RPMI8226 (cell line): ENCODE measurements at regions not wholly inside any gene's neighbourhood (a gene's known extent, or its start where the extent isn't known, plus 50 kb on each side); places are given as distances from the start of the nearest gene placed in this dataset.
"Not testable (repeated sequence)": the region's sequence is repeated elsewhere in the genome, so short reads cannot be mapped to it uniquely, and the experiment has no call there.

Experiments used
- DNase-seq: peaks from one replicate; pipeline ENCODE4 v3.0.0-alpha.2; 2015

GRCh38 chr9:87338088-87338989, 159.3 kb upstream of the DAPK1 start:
- DNase-seq, result no peak

DNA sequence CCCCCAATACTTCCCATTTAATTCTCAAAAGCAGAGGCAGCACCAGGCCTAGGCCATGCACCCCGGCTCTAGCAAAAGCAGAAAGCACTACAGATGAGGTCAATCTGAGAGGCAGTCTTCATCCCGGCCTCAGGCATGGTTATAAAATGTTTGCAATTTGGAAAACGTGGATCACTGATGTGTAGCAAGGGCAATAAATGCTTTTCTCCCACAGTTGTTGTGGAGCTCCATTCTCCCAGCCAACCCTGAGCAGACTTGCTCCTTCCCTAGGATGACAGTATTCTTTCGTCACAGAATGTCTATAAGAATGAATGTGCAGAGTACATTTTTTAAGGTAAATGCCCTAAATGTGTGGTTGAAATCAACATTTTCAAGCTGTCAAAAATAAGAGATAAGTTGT, 157.3 kb upstream of the DAPK1 start:
- DNase-seq, result no peak

DNA sequence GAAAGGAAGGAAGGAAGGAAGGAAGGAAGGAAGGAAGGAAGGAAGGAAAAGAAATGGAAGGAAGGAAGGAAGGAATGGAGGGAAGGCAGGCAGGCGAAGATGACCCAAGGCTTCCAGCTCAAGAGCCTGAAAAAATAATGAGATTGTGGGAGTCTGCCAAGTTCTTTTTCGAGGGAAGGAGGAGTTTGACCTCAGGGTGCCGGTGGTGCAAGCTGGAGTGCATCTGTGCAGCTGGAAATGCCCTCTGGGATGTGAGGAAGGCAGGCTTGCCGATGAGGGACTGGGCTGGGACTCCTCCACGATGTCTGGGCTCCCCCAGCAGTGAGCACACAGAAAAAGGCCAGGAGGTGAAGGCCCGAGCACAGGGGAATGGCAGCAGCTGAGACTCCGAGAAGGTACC, 154.9 kb upstream of the DAPK1 start:
- DNase-seq, result no peak

- DNase-seq, result no peak
Measured at GRCh38 chr9:87343816-87344430, 153.7 kb upstream of the DAPK1 start.

DNA sequence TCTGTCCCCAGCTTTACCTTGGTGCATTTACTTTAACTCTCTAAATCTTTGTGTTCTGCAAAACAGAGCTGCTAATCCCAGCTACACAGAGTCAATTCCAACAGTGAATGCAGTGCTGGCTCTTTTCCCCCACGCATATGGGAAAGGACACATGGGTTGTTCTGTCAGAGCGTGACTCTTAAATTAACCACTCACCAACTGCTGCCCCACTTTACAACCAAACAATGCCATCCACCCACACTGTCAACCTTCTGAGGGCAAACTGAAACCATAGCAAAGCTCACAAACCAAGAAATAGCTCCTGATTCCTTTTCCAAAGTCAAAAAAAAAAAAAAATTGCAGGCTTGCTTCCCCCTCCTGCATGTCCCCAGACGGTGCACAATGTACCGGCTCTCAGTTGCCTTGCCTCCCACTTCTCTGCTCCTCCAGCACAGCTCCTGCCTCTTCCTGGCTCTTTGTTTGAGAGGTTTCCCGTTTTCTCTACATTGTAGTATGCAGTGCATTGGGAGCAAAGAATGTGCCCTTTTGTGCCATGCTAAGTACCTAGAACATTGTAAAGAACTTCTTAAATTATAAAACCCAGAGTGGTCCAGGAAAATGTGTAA, 151.5 kb upstream of the DAPK1 start:
- DNase-seq, result no peak

DNA sequence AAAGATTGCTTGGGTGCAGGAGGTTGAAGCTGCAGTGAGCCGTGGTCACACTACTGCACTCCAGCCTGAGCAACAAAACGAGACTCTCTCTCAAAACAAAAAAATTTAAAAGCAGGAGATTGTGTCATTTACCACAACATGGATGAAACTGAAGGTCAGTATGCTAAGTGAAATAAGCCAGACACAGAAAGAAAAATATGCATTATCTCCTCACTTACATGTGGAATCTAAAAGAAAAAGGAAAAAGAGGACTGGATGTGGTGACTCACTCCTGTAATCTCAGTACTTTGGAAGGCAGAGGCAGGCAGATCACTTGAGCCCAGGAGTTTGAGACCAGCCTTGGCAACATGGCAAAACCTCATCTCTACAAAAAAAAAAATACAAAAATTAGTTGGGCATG, 146.8 kb upstream of the DAPK1 start:
- DNase-seq, result no peak

- no peak for DNase-seq
Measured at GRCh38 chr9:87353301-87353700, 144.4 kb upstream of the DAPK1 start.

GRCh38 chr9:87354147-87354546, 143.5 kb upstream of the DAPK1 start:
- DNase-seq, result no peak

- DNase-seq, result no peak
Measured at GRCh38 chr9:87357600-87357999, 140.1 kb upstream of the DAPK1 start.

- DNase-seq, result no peak
Measured at GRCh38 chr9:87359264-87359663, 138.4 kb upstream of the DAPK1 start.

DNA sequence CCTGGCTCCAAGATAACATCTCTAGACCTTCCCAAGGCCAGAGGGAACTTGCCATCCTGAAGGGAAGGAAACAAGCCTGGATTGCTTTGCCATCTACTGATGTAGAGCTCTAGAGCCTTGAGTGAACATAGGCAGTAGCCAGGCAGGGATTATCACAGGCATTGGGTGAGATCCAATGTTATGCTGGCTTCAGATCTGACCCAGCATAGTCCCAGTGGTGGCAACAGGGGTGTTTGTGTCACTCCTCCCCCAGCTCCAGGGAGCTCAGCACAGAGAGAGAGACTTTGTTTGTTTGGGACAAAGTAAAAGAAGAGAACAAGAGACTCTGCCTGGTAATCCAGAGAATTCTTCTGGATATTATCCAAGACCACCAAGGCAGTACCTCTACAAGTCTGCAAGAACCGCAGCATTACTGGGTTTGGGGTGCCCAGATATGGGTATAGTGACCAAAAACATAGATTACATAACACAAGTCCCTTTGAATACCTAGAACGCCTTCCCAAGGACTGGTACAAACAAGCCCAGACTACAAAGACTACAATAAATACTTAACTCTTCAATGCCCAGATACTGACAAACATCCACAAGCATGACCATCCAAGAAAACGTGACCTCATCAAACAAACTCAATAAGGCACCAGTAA, 137.6 kb upstream of the DAPK1 start:
- DNase-seq, result no peak

DNA sequence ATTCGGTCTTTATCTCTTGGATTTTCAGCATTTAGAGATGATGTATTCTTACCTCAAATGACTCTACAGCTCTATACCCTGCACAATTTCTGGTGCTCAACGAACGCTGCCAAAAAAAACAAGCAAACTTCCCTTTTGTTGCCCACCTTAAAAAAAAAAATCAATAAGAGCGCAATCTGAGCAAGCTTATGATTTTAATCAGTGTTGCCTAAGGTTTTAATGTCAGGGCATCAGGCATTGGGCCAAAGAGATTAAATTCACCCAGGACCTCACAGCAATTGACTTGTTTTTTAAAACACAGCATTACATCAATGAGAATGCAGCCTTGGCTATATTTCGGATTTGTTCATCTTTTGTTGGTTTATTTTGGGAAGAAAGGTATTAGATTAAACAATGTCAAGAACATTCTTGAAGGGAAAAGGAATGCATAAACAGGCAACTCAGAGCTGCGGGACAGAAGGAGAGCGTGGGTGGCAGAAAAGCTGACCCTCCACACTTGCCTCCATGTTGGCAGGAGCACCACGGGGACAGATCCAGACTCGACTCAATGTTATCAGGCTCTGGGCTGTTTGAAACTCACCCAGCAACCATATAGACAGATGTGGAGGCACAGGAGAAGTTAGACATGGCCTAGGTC, 127.5 kb upstream of the DAPK1 start:
- no peak for DNase-seq

DNA sequence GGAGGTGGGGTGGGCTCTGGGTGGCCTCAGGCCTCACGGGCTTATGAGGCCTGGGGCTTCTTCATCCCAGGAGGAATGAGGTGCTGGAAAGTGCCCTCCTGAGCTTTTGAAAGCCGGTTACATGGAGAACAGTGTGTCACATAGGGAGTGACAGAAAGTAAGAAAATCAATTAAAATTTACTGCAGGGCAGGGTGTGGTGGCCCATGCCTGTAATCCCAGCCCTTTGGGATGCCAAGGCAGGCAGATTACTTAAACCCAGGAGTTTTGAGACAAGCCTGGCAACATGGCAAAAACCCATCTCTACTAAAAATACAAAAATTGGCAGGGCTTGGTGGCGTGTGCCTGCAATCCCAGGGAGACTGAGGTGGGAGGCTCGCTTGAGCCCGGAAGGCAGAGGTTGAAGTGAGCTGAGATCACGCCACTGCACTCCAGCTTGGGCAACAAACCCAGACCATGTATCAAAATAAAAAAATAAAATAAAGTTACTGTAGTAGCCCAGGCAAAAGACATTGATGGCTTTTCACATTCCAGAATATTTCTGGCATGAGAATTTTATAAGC, 125.8 kb upstream of the DAPK1 start:
- no peak for DNase-seq

DNA sequence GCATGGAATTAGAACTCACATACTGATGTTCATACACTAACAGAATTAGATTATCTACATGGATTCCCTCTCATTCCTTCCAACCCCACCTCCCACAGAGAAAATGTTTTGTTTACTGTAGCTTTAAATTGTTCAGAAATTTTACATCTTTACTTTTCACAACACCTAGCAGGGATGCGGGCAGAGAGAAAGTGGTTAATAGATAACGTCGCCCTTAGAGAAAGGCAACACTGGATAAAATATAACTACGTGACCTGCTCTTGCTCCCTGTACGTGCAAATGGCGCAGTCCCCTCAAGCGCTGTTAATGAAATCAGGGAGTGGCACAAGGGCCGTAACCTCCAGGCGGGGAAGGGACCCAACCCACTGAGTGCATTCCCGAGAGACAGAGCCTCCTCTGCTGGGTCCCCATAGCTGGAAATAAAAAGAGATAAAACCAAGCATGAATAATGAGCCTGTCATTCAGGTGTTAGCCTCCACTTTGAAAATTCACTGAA, 125.3 kb upstream of the DAPK1 start:
- no peak for DNase-seq

DNA sequence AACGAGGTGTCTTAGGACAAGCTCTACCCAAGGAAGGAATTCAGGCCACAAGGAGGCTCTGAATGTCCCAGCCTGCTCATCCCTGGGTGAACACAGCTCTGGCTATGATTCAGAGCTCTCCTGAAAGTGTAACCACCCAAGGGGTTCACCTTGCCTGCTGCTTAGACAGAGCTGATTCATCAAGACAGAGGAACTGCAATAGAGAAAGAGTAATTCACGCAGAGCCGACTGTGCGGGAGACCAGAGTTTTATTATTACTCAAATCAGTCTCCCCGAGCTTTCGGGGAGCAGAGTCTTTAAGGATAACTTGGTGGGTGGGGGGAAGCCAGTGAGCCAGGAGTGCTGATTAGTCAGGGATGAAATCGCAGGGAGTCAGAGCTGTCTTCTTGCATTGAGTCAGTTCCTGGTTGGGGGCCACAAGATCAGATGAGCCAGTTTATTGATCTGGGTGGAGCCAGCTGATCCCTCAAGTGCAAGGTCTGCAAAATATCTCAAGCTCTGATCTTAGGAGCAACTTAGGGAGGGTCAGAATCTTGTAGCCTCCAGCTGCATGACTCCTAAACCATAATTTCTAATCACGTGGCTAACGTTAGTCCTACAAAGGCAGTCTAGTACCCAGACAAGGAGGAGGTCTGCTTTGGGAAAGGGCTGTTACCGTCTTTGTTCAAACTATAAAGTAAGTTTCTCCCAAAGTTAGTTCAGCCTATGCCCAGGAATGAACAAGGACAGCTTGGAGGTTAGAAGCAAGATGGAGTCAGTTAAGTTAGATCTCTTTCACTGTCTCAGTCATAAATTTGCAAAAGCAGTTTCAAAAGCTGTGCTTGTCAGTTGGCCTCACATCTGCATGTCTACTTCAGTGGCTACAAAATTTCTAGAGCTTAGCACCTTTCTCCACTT, 123.4 kb upstream of the DAPK1 start:
- DNase-seq, result not testable (repeated sequence)

DNA sequence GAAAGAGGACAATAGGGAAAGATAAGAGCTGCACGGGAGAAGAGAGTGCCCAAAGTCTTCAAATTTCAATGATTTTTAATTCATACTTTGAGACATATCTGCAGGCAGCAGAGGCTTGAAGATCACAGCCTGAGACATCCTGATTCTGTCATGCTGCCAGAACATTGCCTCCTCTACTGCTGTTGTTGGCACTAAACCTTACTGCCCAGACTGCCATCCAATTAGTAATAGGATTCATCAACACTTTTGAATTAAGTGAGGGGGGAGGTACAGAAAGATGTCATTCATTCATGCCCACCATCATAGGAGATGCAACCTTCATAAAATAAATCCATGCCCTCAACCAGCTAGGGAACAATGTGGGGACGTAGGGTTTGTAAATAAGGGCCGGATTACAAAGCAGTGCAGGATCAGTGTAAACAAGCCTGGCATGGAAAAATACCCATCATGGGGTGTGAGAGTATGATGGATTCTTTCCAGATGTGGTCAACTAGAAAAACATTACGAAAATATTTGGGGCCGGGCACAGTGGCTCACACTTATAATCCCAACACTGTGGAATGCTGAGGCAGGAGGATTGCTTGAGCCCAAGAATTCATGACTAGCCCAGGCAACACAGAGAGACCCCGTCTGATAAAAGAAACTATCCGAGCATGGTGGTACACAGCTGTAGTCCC, 122.1 kb upstream of the DAPK1 start:
- DNase-seq, result no peak

DNA sequence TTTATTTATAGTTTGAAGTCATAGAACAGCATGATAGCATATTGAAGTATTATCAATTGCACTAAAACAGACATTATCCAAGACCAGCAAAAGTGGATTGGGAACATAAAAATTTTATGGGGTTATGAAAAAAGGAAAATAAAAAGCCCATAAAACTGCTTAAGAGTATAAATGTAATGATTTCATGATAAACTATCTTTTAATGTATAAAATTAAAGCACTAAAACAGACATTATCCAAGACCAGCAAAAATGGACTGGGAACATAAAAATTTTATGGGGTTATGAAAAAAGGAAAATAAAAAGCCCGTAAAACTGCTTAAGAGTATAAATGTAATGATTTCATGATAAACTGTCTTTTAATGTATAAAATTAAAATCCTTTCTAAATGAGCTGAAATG, 119.0 kb upstream of the DAPK1 start:
- no peak for DNase-seq

DNA sequence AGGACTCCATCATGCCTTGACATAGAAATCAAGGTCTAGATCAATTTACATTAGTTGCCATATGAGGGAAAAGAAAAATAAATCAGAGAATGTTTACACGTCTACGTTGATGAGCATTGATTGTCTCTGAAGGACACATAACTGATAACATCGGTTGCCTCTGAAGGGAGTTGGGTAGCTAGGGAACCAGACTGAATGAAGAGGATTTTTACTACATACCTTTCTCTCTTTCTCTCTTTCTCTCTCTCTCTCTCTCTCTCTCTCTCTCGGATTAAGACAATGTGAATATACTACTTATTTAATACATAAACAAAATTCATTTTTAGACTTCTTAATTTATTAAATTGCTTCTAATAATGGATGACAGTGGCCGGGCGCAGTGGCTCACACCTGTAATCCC, 118.4 kb upstream of the DAPK1 start:
- no peak for DNase-seq

DNA sequence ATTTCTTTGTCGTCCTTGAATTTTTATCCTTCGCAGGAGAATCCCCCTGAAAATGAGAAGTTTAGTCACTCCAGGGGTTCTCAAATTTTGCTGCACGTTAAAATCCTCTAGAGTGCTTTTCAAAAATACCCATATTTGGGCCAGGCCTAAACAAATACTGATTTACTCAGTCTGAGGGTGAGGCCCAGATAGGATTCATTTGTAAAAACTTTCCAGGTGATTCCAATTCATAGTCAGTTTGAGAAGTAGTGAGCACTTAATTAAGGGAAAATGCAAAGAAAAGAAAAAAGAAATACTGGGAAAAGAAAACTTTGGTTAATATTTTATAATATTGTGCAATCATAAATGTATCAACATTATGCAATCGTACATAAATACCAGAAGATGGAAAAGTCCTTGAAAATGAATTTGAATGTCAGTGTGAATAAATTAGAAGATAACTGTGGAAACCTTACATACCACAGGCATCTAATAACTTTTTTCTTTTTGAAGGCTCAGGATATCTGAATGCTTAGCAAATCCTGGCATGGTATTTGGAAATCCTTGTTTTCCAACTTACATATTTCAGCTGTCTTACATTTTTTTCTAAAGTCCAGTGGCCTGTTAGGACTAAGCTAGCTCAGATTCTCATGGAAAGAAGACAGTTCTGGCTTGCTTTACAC, 116.5 kb upstream of the DAPK1 start:
- DNase-seq, result no peak

GRCh38 chr9:87381746-87382145, 115.9 kb upstream of the DAPK1 start:
- DNase-seq, result no peak
